ENCODE measurements at regions not wholly inside any gene's neighbourhood (a gene's known extent, or its start where the extent isn't known, plus 50 kb on each side); places are given as distances from the start of the nearest gene placed in this dataset.

DNA sequence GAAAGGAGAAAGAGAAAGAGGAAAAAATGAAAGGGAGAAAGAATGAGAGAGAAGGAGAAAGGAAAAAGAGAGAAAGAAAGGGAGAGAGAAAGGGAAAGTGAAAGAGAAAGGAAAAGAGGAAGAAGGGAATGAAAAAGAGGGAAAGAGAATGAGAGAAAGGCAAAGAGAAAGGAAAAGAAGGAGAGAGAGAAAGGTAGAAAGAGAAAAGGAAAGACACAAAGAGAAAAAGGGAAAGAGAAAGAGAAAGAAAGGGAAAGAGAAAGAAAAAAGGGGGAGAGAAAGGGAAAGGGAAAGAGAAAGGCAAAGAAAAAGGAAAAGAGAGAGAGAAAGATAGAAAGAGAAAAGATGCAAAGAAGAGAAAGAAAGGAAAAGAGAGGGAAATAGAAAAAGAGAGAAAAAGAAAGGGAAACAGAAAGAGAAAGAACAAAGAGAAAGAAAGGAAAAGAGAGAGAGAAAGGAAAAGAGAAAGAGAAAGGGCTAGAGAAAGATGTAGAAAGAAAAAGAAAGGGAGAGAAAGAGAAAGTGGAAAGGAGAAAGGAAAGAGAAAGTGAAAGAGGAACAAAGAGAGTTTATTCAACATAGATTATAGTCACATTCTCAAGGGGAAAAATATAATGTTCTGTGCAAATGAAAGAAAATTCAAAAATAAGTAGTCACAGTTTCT lies 165.2 kb downstream of the TMEM38B start:
- ChIA-PET CTCF (interaction anchor here (0.7 to 2.2 kb wide), 2 partner anchors 22 to 1516 kb away, joined by 3 to 5 read pairs; no protein-coding TSS in a partner anchor), POLR2A (ENCODE audit: low non-redundant PET) (no interaction called here)
- no peak for DNase-seq (ENCODE audit: low spot score)
- TF ChIP-seq, protein P1, sequence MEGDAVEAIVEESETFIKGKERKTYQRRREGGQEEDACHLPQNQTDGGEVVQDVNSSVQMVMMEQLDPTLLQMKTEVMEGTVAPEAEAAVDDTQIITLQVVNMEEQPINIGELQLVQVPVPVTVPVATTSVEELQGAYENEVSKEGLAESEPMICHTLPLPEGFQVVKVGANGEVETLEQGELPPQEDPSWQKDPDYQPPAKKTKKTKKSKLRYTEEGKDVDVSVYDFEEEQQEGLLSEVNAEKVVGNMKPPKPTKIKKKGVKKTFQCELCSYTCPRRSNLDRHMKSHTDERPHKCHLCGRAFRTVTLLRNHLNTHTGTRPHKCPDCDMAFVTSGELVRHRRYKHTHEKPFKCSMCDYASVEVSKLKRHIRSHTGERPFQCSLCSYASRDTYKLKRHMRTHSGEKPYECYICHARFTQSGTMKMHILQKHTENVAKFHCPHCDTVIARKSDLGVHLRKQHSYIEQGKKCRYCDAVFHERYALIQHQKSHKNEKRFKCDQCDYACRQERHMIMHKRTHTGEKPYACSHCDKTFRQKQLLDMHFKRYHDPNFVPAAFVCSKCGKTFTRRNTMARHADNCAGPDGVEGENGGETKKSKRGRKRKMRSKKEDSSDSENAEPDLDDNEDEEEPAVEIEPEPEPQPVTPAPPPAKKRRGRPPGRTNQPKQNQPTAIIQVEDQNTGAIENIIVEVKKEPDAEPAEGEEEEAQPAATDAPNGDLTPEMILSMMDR (conservative IDR thresholded peaks at IDR 0.05; ENCODE audit: low read depth): 0 out of 2 replicates have a peak, but pooled peaks have one; percentile 8
- no peak overlapping the region for H3K27ac ChIP-seq

DNA sequence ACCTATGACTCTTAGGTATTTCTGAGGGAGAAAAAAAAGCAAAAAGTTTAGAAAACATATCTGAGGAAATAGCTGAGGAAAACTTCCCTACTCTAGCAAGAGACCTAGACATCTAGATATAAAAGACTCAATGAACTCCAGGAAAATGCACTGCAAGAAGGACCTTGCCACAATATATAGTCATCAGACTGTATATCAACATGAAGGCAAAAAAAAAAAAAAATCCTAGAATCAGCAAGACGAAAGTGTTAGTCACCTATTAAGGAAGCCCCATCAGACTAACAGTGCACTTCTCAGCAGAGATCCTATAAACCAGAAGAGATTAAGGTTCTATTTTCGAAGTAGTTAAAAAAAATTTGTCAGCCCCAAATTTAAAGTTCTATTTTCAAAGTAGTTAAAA lies 166.2 kb downstream of the TMEM38B start:
- ChIA-PET POLR2A (ENCODE audit: low non-redundant PET) (no interaction called here), CTCF (interaction anchor here (0.7 to 2.2 kb wide), 3 partner anchors 21 to 1517 kb away, joined by 3 to 5 read pairs (median 3); no protein-coding TSS in a partner anchor)
- no peak for DNase-seq (ENCODE audit: low spot score)
- H3K27ac ChIP-seq: no peak overlapping the region
- TF ChIP-seq, protein P1 (conservative IDR thresholded peaks at IDR 0.05; ENCODE audit: low read depth): no peak

DNA sequence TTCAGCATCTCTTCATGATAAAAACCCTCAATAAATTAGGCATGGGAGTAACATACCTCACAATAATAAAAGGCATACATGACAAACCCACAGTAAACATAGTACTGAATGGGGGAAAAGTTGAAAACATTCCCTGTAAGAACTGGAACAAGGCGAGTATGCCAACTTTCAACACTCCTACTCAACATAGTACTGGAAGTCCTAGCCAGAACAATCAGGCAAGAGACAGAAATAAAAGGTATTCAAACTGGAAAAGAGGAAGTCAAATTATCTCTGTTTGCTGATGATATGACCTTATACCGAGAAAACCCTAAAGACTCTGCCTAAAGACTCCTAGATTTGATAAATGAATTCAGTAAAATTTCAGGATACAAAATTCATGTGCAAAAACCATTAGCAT lies 167.6 kb downstream of the TMEM38B start:
- H3K27ac ChIP-seq: no peak overlapping the region
- CTCF ChIA-PET: interaction anchor here (2.2 kb wide), 1 partner anchor 19 kb away, joined by 5 read pairs; no protein-coding TSS in a partner anchor
- POLR2A ChIA-PET (ENCODE audit: low non-redundant PET): no interaction called here
- TF ChIP-seq, protein P1 (conservative IDR thresholded peaks at IDR 0.05; ENCODE audit: low read depth): no peak
- no peak for DNase-seq (ENCODE audit: low spot score)

DNA sequence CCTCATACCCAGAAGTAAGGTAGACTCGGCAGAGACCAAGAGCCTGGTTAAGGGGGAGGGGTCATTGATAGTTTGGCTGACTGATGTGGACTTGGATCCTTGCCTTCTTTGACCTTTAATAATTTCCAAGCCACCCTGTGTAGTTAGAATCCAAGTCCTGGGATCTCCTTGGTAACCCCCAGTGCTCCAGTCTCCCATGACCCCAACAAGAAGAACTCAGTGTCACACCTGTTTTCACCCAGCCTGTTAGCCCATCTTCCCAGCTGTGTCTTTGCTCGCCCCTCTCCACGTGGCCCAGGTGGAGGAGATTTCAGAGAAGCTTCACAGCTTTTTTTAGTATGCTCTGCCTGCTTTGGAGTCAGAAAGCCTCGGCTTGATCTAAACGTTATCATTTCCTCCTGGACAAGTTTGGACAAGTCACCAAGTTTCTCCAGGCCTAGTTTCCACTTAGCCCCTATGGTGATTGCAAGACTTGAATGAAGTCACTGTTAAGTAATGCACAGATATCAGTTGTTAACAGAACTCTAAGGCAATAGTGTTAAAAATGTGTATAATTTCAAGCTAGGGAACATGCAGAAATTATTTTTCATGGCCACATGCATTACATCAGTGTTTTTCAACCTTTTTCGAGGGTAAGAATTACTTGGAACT lies 170.0 kb downstream of the TMEM38B start:
- peak; percentile 84 for DNase-seq (ENCODE audit: low spot score)
- TF ChIP-seq, protein P1 (conservative IDR thresholded peaks at IDR 0.05; ENCODE audit: low read depth): no peak
- H3K27ac ChIP-seq: no peak overlapping the region
- ChIA-PET CTCF (interaction anchor here (0.6 to 1.9 kb wide), 2 partner anchors 17 to 741 kb away, joined by 3 to 9 read pairs; no protein-coding TSS in a partner anchor), POLR2A (ENCODE audit: low non-redundant PET) (no interaction called here)

DNA sequence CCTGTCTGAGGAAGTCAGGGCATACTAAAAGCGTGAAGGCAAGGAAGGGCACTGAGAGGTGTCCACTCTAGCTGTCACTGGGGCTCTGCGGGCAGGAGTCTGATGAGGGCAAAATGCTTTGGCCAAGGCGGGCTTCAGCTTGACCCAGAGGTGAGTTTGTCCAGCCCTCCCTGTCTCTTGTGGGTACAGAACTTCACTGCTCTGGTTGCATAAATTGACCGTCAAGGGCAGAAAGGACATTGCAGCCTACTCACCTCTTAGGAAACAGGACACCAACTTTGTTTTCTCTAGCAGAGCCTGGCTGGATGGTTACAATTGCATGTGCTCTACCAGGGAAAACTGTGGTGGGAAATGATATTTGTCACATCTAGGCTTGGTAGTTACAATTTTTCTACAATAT lies 170.9 kb downstream of the TMEM38B start:
- TF ChIP-seq, protein P1 (conservative IDR thresholded peaks at IDR 0.05; ENCODE audit: low read depth): no peak
- no peak overlapping the region for H3K27ac ChIP-seq
- ChIA-PET CTCF (no interaction called here), POLR2A (ENCODE audit: low non-redundant PET) (no interaction called here)
- DNase-seq (ENCODE audit: low spot score): no peak

DNA sequence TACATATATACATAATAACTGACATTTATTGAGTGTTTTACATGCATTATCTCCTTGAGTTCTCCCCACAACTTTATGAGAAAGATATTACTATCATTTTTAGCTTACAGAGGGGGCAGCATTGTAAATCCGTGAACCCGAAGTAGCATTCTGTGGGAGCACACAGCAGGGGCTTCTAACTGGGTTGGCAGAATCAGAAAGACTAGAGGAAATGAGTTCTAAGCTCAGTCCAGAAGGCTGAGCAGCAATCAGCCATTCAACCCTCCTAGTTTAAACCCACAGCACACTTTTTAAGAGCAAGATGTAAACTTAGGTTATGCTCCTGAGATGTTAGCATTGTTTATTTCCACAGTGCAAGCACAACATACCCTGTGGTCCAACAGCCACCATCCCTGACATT lies 177.2 kb downstream of the TMEM38B start:
- no peak overlapping the region for H3K27ac ChIP-seq
- TF ChIP-seq, protein P1 (conservative IDR thresholded peaks at IDR 0.05; ENCODE audit: low read depth): no peak
- DNase-seq (ENCODE audit: low spot score): no peak
- POLR2A ChIA-PET (ENCODE audit: low non-redundant PET): no interaction called here
- CTCF ChIA-PET: interaction anchor here (0.5 to 1.5 kb wide), 2 partner anchors 10 to 30 kb away, joined by 5 to 7 read pairs; no protein-coding TSS in a partner anchor
